Left ventricle myocardium inferior (tissue), 1 donor: ENCODE measurements at regions not wholly inside any gene's neighbourhood (a gene's known extent, or its start where the extent isn't known, plus 50 kb on each side); places are given as distances from the start of the nearest gene placed in this dataset.

ENCODE experiments used
- DNase-seq: peaks from one replicate; pipeline ENCODE4 v3.0.0-alpha.2; 2020
- H3K27ac ChIP-seq: fragments of 200-600 bp; replicated peaks from 2 replicates; pipeline ENCODE4 v1.8.0; 2021
- H3K27me3 ChIP-seq: fragments of 200-600 bp; 2 replicates; pipeline ENCODE4 v1.8.0; 2021; ENCODE audit warnings: low read depth
- H3K36me3 ChIP-seq: fragments of 200-600 bp; 2 replicates; pipeline ENCODE4 v1.8.0; 2021
- H3K4me1 ChIP-seq: fragments of 200-600 bp; 2 replicates; pipeline ENCODE4 v1.8.0; 2021
- H3K4me3 ChIP-seq: fragments of 200-600 bp; 2 replicates; pipeline ENCODE4 v1.8.0; 2021; ENCODE audit warnings: mild to moderate bottlenecking, moderate library complexity
- H3K9me3 ChIP-seq: fragments of 200-600 bp; replicated peaks from 2 replicates; pipeline ENCODE4 v1.8.0; 2021
- intact Hi-C: fragments of 100-400 bp; cut with micrococcal nuclease; formaldehyde crosslinking; loops from one replicate; pipeline ENCODE4 v1.11.0; 2022
- TF ChIP-seq, protein P1 (sequence below): fragments of 200-600 bp; IDR thresholded peaks from 2 replicates; pipeline ENCODE4 v1.8.0; 2021; ENCODE audit warnings: antibody characterized with exemption, mild to moderate bottlenecking, borderline replicate concordance
- donor health status: DM: no; HTN: yes; CAD: no; lungs with severe emphysema.

DNA sequence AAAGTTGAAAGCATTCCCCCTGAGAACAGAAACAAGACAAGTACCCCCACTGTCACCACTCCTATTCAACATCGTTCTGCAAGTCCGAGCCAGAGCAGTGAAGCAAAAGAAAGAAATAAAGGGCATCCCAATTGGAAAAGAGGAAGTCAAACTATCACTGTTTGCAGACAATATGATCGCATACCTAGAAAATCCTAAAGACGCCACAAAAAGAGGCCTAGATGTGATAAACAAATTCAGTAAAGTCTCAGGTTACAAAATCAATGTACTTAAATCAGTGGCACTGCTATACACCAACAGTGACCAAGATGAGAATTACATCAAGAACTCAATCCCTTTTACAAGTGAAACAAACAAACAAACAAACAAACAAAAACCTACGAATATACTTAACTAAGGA lies 87.7 kb upstream of the COCH start:
- Histone ChIP-seq H3K36me3 (no peaks in the 10 kb centered on the region), H3K27ac (no peak overlapping the region), H3K4me3 (no peak overlapping the region), H3K4me1 (no peaks in the 10 kb centered on the region), H3K27me3 (no peaks in the 10 kb centered on the region), H3K9me3 (peaks cover 34% of the 10 kb centered on the region)
- no peak for DNase-seq
- TF ChIP-seq, protein P1, sequence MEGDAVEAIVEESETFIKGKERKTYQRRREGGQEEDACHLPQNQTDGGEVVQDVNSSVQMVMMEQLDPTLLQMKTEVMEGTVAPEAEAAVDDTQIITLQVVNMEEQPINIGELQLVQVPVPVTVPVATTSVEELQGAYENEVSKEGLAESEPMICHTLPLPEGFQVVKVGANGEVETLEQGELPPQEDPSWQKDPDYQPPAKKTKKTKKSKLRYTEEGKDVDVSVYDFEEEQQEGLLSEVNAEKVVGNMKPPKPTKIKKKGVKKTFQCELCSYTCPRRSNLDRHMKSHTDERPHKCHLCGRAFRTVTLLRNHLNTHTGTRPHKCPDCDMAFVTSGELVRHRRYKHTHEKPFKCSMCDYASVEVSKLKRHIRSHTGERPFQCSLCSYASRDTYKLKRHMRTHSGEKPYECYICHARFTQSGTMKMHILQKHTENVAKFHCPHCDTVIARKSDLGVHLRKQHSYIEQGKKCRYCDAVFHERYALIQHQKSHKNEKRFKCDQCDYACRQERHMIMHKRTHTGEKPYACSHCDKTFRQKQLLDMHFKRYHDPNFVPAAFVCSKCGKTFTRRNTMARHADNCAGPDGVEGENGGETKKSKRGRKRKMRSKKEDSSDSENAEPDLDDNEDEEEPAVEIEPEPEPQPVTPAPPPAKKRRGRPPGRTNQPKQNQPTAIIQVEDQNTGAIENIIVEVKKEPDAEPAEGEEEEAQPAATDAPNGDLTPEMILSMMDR: no peak
- intact Hi-C loops: no loop called here

DNA sequence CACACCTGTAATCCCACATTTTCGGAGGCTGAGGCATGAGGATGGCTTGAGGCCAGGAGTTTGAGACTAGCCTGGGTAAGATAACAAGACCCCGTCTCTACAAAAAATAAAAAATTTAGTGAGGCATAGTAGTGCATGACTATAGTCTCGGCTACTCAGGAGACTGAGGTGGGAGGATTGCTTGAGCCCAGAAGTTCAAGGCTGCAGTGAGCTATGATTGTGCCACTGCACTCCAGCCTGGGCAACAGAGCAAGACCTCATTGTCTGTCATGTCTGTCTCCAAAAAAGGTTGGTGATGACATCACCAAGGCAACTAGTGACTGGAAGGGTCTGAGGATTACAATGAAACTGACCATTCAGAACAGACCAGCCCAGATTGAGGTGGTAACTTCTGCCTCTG lies 83.5 kb upstream of the COCH start:
- no peak overlapping the region for H3K4me3 ChIP-seq
- intact Hi-C loops: no loop called here
- H3K4me1 ChIP-seq: no peaks in the 10 kb centered on the region
- DNase-seq: no peak
- no peaks in the 10 kb centered on the region for H3K27me3 ChIP-seq
- no peak overlapping the region for H3K27ac ChIP-seq
- H3K36me3 ChIP-seq: no peaks in the 10 kb centered on the region
- TF ChIP-seq, protein P1: no peak
- peaks cover 57% of the 10 kb centered on the region for H3K9me3 ChIP-seq

DNA sequence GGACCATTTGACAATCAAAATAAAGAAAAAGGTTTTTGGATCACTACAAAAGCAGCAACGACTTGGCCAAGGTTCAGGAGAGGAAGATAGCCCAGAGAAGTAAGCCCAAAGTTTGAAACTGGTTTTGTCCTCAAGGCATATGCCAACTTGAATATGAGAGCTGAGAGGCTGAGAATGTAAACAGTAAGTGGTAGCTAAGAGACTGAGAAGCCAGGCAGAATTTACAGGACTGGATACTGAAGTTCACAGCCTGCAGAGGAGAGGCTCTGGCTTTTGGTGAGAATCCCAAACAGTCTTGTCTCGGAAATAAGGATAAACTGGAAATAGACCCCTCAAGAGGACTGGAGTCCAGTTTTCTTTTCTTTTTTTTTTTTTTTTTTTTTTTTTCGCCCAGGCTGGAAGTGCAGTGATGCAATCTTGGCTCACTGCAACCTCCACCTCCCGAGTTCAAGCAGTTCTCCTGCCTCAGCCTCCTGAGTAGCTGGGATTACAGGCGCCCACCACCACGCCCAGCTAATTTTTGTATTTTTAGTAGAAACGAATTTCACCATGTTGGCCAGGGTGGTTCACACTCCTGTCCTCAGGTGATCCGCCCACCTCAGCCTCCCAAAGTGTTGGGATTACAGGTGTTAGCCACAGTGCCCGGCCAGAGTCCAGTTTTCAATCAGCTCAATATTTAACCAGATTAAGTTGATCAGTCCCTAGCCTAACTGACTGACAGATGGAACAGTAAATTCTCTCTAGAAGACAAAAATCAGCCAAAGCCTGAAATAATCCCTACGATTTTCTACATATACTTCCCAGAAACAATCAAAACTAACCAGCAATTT lies 82.6 kb upstream of the COCH start:
- Histone ChIP-seq H3K36me3 (no peaks in the 10 kb centered on the region), H3K4me1 (no peaks in the 10 kb centered on the region), H3K4me3 (no peak overlapping the region), H3K27me3 (no peaks in the 10 kb centered on the region), H3K9me3 (peaks cover 57% of the 10 kb centered on the region), H3K27ac (no peak overlapping the region)
- DNase-seq: no peak
- intact Hi-C loops: no loop called here
- TF ChIP-seq, protein P1: no peak

DNA sequence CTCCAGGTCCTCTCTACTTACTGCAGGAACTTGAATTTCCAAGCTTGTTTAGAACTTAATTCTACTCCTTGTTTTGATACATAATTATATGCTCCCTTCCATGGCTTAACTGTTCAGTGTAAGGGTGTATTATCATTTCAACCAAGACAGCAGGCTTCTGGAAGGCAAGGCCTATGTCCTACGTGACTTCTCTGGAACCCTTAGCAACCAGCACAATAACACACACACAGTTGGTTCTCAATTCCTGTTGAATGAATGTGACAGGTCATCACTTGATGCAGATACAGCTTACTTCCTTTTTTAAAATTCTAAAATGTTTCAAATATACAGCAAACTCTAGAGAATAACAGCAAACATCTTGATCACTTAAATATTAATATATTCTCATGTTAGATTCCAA lies 77.7 kb upstream of the COCH start:
- H3K27ac ChIP-seq: no peak overlapping the region
- TF ChIP-seq, protein P1: no peak
- H3K9me3 ChIP-seq: peaks cover 23% of the 10 kb centered on the region
- DNase-seq: no peak
- H3K27me3 ChIP-seq: no peaks in the 10 kb centered on the region
- no peak overlapping the region for H3K4me3 ChIP-seq
- intact Hi-C loops: no loop called here
- H3K4me1 ChIP-seq: no peaks in the 10 kb centered on the region
- no peaks in the 10 kb centered on the region for H3K36me3 ChIP-seq

DNA sequence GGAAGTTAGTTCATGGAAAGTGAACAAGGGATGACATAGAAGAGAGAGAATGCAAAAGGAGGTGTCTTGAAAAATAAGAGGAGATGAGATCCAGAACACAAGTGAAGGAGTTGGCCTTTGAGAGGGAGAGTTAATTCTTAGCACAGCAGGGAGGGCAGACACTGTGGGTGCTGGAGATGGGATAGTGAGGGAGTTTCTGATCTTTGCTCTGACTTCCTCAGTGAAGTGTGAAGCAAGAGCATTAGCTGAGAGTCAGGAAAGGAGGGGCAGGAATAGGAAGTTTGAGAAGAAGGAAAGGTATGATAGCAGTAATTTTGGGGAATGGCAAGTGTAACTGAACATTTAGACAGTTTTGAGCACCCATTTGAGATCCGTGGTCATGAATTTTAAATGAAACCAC lies 75.8 kb upstream of the COCH start:
- peaks cover 4% of the 10 kb centered on the region for H3K4me1 ChIP-seq
- H3K4me3 ChIP-seq: no peak overlapping the region
- peaks cover 12% of the 10 kb centered on the region for H3K9me3 ChIP-seq
- no peaks in the 10 kb centered on the region for H3K36me3 ChIP-seq
- no peak overlapping the region for H3K27ac ChIP-seq
- TF ChIP-seq, protein P1: no peak
- no peaks in the 10 kb centered on the region for H3K27me3 ChIP-seq
- intact Hi-C loops: no loop called here
- no peak for DNase-seq
